SIG-M5 (cell line): ENCODE measurements at regions not wholly inside any gene's neighbourhood (a gene's known extent, or its start where the extent isn't known, plus 50 kb on each side); places are given as distances from the start of the nearest gene placed in this dataset.
"Not testable (repeated sequence)": the region's sequence is repeated elsewhere in the genome, so short reads cannot be mapped to it uniquely, and the experiment has no call there.

Experiments
- DNase-seq: peaks from one replicate; lab custom pipeline; 2025; lab: John Stamatoyannopoulos, UW

GRCh38 chr9:138174954-138175353, 297.4 kb downstream of the CACNA1B start:
- not testable (repeated sequence) for DNase-seq

- DNase-seq = not testable (repeated sequence)
Observed at GRCh38 chr9:138175354-138175753, 297.8 kb downstream of the CACNA1B start.

- not testable (repeated sequence) for DNase-seq
Observed at GRCh38 chr9:138177091-138177490, 299.5 kb downstream of the CACNA1B start.

- not testable (repeated sequence) for DNase-seq
Observed at GRCh38 chr9:138179003-138179402, 301.4 kb downstream of the CACNA1B start.

GRCh38 chr9:138179671-138180070, 302.1 kb downstream of the CACNA1B start:
- DNase-seq = not testable (repeated sequence)

- not testable (repeated sequence) for DNase-seq
Observed at GRCh38 chr9:138181963-138182362, 304.4 kb downstream of the CACNA1B start.

GRCh38 chr9:138197156-138197555, 319.6 kb downstream of the CACNA1B start:
- DNase-seq = not testable (repeated sequence)

GRCh38 chr9:138198963-138199362, 321.4 kb downstream of the CACNA1B start:
- DNase-seq = not testable (repeated sequence)

GRCh38 chr9:138199917-138200316, 322.3 kb downstream of the CACNA1B start:
- not testable (repeated sequence) for DNase-seq

GRCh38 chr9:138200481-138201142, 323.0 kb downstream of the CACNA1B start:
- not testable (repeated sequence) for DNase-seq

GRCh38 chr9:138201167-138201889, 323.7 kb downstream of the CACNA1B start:
- not testable (repeated sequence) for DNase-seq

GRCh38 chr9:138202043-138202442, 324.5 kb downstream of the CACNA1B start:
- not testable (repeated sequence) for DNase-seq

GRCh38 chr9:138203304-138203703, 325.7 kb downstream of the CACNA1B start:
- DNase-seq = not testable (repeated sequence)

GRCh38 chr9:138203872-138204271, 326.3 kb downstream of the CACNA1B start:
- not testable (repeated sequence) for DNase-seq

GRCh38 chr9:138206108-138206507, 328.5 kb downstream of the CACNA1B start:
- not testable (repeated sequence) for DNase-seq

GRCh38 chr9:138207300-138208179, 330.0 kb downstream of the CACNA1B start:
- DNase-seq = not testable (repeated sequence)

- not testable (repeated sequence) for DNase-seq
Observed at GRCh38 chr9:138209071-138209644, 331.6 kb downstream of the CACNA1B start.

GRCh38 chr9:138210388-138210986, 332.9 kb downstream of the CACNA1B start:
- not testable (repeated sequence) for DNase-seq

GRCh38 chr9:138211070-138211469, 333.5 kb downstream of the CACNA1B start:
- not testable (repeated sequence) for DNase-seq

- not testable (repeated sequence) for DNase-seq
Observed at GRCh38 chr9:138211544-138212219, 334.1 kb downstream of the CACNA1B start.

- not testable (repeated sequence) for DNase-seq
Observed at GRCh38 chr9:138212811-138213210, 335.2 kb downstream of the CACNA1B start.
